GM20000 (cell line): ENCODE measurements at regions not wholly inside any gene's neighbourhood (a gene's known extent, or its start where the extent isn't known, plus 50 kb on each side); places are given as distances from the start of the nearest gene placed in this dataset.

Source experiments
- DNase-seq: peaks from one replicate; pipeline ENCODE4 v3.0.0; 2012; ENCODE audit warnings: low spot score
- CTCF ChIP-seq: IDR thresholded peaks from 2 replicates; pipeline ENCODE4 v1.5.1; 2012; ENCODE audit warnings: mild to moderate bottlenecking, control low read depth; ENCODE audit errors: extremely low read depth, missing control alignments

GRCh38 chr3:3686907-3687648 is 112.2 kb upstream of the LRRN1 start:
- TF ChIP-seq CTCF, result no peak
- no peak for DNase-seq

- no peak for TF ChIP-seq CTCF
Observed at GRCh38 chr3:3685721-3686120, 113.5 kb upstream of the LRRN1 start.

GRCh38 chr3:3683261-3683660 is 116.0 kb upstream of the LRRN1 start:
- no peak for DNase-seq
- no peak for TF ChIP-seq CTCF

More at GRCh38 chr3:3685721-3686120, 113.5 kb upstream of the LRRN1 start:
- no peak for DNase-seq

GRCh38 chr3:3675801-3676200 is 123.4 kb upstream of the LRRN1 start:
- no peak for TF ChIP-seq CTCF
- no peak for DNase-seq

- no peak for DNase-seq
- no peak for TF ChIP-seq CTCF
Observed at GRCh38 chr3:3675186-3675585, 124.0 kb upstream of the LRRN1 start.

GRCh38 chr3:3666664-3667063 is 132.6 kb upstream of the LRRN1 start:
- DNase-seq, result peak; percentile 65
- TF ChIP-seq CTCF, result no peak

- peak; percentile 6 for DNase-seq
- TF ChIP-seq CTCF, result no peak
Observed at GRCh38 chr3:3665961-3666640, 133.1 kb upstream of the LRRN1 start.
